WTC11 (cell line): ENCODE measurements at regions not wholly inside any gene's neighbourhood (a gene's known extent, or its start where the extent isn't known, plus 50 kb on each side); places are given as distances from the start of the nearest gene placed in this dataset.

Experiments
- ATAC-seq: fragments of 200-7000 bp; cut with Tn5 transposase; 2 replicates; pipeline ENCODE4 v1.10.0; 2021; ENCODE audit warnings: mild to moderate bottlenecking, moderate library complexity
- CTCF ChIA-PET: fragments of 300-600 bp; sonication (Branson Sonifier 250); formaldehyde crosslinking; loops from one replicate; lab custom pipeline; 2021; ENCODE audit warnings: antibody characterized with exemption; lab: Charles Lee
- POLR2A ChIA-PET: fragments of 350-600 bp; sonication (Branson Sonifier 250); formaldehyde crosslinking; loops from one replicate; lab custom pipeline; 2021; ENCODE audit warnings: antibody characterized with exemption; lab: Charles Lee
- DNase-seq: peaks from one replicate; pipeline ENCODE4 v3.0.0; 2021; ENCODE audit warnings: low spot score
- H3K27ac Mint-ChIP-seq: 2 replicates; pipeline ENCODE4 v1.8.0; 2021; ENCODE audit warnings: mixed read lengths
- H3K27me3 Mint-ChIP-seq: 2 replicates; pipeline ENCODE4 v1.8.0; 2021; ENCODE audit warnings: low read depth, mild to moderate bottlenecking, moderate library complexity, mixed read lengths
- H3K36me3 Mint-ChIP-seq: 2 replicates; pipeline ENCODE4 v1.8.0; 2021; ENCODE audit warnings: mixed read lengths
- H3K4me1 Mint-ChIP-seq: 2 replicates; pipeline ENCODE4 v1.8.0; 2022; ENCODE audit warnings: mixed read lengths
- H3K4me3 Mint-ChIP-seq: 2 replicates; pipeline ENCODE4 v1.8.0; 2021; ENCODE audit warnings: mild to moderate bottlenecking, moderate library complexity, mixed read lengths
- H3K9me3 Mint-ChIP-seq: 2 replicates; pipeline ENCODE4 v1.8.0; 2021; ENCODE audit warnings: mixed read lengths
- CREM ChIP-seq: sonication (generic); formaldehyde crosslinking; IDR thresholded peaks from 2 replicates; pipeline ENCODE4 v1.8.1; 2022; ENCODE audit warnings: mild to moderate bottlenecking, missing genetic modification reagents, moderate library complexity
- ESRRA ChIP-seq: sonication (generic); formaldehyde crosslinking; IDR thresholded peaks from 2 replicates; pipeline ENCODE4 v1.8.1; 2022; ENCODE audit warnings: mild to moderate bottlenecking, missing genetic modification reagents, borderline replicate concordance
- GTF2I ChIP-seq: fragments of 250-450 bp; sonication (Bioruptor Pico); conservative IDR thresholded peaks from 2 replicates; pipeline ENCODE4 v1.4.0; 2021; ENCODE audit warnings: mild to moderate bottlenecking
- IRF2 ChIP-seq: sonication (generic); formaldehyde crosslinking; IDR thresholded peaks from 2 replicates; pipeline ENCODE4 v1.8.0; 2022; ENCODE audit warnings: low read depth, missing genetic modification reagents, borderline replicate concordance
- NFE2L1 ChIP-seq: sonication (generic); formaldehyde crosslinking; IDR thresholded peaks from 2 replicates; pipeline ENCODE4 v1.8.1; 2023; ENCODE audit warnings: missing genetic modification reagents
- NR1H2 ChIP-seq: sonication (generic); formaldehyde crosslinking; IDR thresholded peaks from 2 replicates; pipeline ENCODE4 v1.9.0; 2021; ENCODE audit warnings: mild to moderate bottlenecking, moderate library complexity, missing genetic modification reagents
- NR3C1 ChIP-seq: sonication (generic); formaldehyde crosslinking; conservative IDR thresholded peaks from 2 replicates; pipeline ENCODE4 v1.8.1; 2023; ENCODE audit warnings: low read depth, mild to moderate bottlenecking, missing genetic modification reagents
- OVOL2 ChIP-seq: fragments of 250-450 bp; sonication (Bioruptor Pico); IDR thresholded peaks from 2 replicates; pipeline ENCODE4 v1.9.0; 2021; ENCODE audit warnings: mild to moderate bottlenecking, borderline replicate concordance
- SMAD3 ChIP-seq: sonication (generic); formaldehyde crosslinking; IDR thresholded peaks from 2 replicates; pipeline ENCODE4 v1.8.0; 2022; ENCODE audit warnings: missing genetic modification reagents, mild to moderate bottlenecking, borderline replicate concordance
- SOX15 ChIP-seq: fragments of 250-450 bp; sonication (Bioruptor Pico); IDR thresholded peaks from 2 replicates; pipeline ENCODE4 v1.9.0; 2021; ENCODE audit warnings: mild to moderate bottlenecking
- ZNF138 ChIP-seq: sonication (generic); formaldehyde crosslinking; conservative IDR thresholded peaks from 2 replicates; pipeline ENCODE4 v1.8.1; 2022; ENCODE audit warnings: mild to moderate bottlenecking, moderate library complexity, missing genetic modification reagents
- ZNF219 ChIP-seq: sonication (generic); formaldehyde crosslinking; IDR thresholded peaks from 2 replicates; pipeline ENCODE4 v1.8.0; 2023; ENCODE audit warnings: missing genetic modification reagents, mild to moderate bottlenecking, borderline replicate concordance
- ZNF423 ChIP-seq: fragments of 250-450 bp; sonication (Bioruptor Pico); IDR thresholded peaks from 2 replicates; pipeline ENCODE4 v2.1.2; 2022; ENCODE audit warnings: mild to moderate bottlenecking, moderate library complexity
- ZNF671 ChIP-seq: fragments of 250-450 bp; sonication (Bioruptor Pico); IDR thresholded peaks from 2 replicates; pipeline ENCODE4 v1.8.0; 2021; ENCODE audit warnings: mild to moderate bottlenecking
- TF ChIP-seq, protein P1 (sequence below): sonication (generic); formaldehyde crosslinking; IDR thresholded peaks from 2 replicates; pipeline ENCODE4 v1.8.0; 2022; ENCODE audit warnings: missing genetic modification reagents
- TF ChIP-seq, protein P2 (sequence below): sonication (generic); formaldehyde crosslinking; IDR thresholded peaks from 2 replicates; pipeline ENCODE4 v1.8.1; 2023; ENCODE audit warnings: mild to moderate bottlenecking, missing genetic modification reagents, moderate library complexity
- TF ChIP-seq, protein P3 (sequence below): sonication (generic); formaldehyde crosslinking; IDR thresholded peaks from 2 replicates; pipeline ENCODE4 v1.8.1; 2022; ENCODE audit warnings: missing genetic modification reagents, borderline replicate concordance
- TF ChIP-seq, protein P4 (sequence below): sonication (generic); formaldehyde crosslinking; IDR thresholded peaks from 2 replicates; pipeline ENCODE4 v1.8.0; 2023; ENCODE audit warnings: mild to moderate bottlenecking, missing genetic modification reagents
- TF ChIP-seq, protein P5 (sequence below): sonication (generic); formaldehyde crosslinking; IDR thresholded peaks from 2 replicates; pipeline ENCODE4 v1.8.1; 2022; ENCODE audit warnings: low read depth, mild to moderate bottlenecking, moderate library complexity, missing genetic modification reagents, borderline replicate concordance
- TF ChIP-seq, protein P6 (sequence below): sonication (generic); formaldehyde crosslinking; IDR thresholded peaks from 2 replicates; pipeline ENCODE4 v1.8.1; 2023; ENCODE audit warnings: mild to moderate bottlenecking, missing genetic modification reagents

DNA sequence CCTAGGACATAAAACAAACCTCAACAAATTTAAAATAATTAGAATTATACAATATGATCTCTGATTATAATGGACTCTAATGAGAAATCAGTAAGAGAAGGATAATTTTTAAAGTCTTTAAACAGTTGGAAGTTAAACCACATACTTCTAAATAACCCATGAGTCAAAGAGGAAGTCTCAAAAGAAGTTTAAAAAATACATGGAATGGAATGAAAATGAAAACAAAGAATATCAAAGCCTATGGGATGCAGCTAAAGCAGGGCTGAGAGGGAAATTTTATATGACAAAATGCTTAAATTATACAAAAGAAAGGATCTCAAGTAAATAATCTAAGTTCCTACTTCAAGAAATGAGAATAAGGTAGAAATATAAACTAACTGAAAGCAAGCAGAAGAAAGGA, 460.5 kb downstream of the RPS24 start (continued):
- TF ChIP-seq, protein P1, sequence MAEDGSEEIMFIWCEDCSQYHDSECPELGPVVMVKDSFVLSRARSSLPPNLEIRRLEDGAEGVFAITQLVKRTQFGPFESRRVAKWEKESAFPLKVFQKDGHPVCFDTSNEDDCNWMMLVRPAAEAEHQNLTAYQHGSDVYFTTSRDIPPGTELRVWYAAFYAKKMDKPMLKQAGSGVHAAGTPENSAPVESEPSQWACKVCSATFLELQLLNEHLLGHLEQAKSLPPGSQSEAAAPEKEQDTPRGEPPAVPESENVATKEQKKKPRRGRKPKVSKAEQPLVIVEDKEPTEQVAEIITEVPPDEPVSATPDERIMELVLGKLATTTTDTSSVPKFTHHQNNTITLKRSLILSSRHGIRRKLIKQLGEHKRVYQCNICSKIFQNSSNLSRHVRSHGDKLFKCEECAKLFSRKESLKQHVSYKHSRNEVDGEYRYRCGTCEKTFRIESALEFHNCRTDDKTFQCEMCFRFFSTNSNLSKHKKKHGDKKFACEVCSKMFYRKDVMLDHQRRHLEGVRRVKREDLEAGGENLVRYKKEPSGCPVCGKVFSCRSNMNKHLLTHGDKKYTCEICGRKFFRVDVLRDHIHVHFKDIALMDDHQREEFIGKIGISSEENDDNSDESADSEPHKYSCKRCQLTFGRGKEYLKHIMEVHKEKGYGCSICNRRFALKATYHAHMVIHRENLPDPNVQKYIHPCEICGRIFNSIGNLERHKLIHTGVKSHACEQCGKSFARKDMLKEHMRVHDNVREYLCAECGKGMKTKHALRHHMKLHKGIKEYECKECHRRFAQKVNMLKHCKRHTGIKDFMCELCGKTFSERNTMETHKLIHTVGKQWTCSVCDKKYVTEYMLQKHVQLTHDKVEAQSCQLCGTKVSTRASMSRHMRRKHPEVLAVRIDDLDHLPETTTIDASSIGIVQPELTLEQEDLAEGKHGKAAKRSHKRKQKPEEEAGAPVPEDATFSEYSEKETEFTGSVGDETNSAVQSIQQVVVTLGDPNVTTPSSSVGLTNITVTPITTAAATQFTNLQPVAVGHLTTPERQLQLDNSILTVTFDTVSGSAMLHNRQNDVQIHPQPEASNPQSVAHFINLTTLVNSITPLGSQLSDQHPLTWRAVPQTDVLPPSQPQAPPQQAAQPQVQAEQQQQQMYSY: no peak
- TF ChIP-seq GTF2I (CRISPR knock-in tag) (no peak), ZNF671 (CRISPR knock-in tag) (no peak), NR3C1 (CRISPR knock-in tag) (no peak), ZNF138 (CRISPR knock-in tag) (no peak)

DNA sequence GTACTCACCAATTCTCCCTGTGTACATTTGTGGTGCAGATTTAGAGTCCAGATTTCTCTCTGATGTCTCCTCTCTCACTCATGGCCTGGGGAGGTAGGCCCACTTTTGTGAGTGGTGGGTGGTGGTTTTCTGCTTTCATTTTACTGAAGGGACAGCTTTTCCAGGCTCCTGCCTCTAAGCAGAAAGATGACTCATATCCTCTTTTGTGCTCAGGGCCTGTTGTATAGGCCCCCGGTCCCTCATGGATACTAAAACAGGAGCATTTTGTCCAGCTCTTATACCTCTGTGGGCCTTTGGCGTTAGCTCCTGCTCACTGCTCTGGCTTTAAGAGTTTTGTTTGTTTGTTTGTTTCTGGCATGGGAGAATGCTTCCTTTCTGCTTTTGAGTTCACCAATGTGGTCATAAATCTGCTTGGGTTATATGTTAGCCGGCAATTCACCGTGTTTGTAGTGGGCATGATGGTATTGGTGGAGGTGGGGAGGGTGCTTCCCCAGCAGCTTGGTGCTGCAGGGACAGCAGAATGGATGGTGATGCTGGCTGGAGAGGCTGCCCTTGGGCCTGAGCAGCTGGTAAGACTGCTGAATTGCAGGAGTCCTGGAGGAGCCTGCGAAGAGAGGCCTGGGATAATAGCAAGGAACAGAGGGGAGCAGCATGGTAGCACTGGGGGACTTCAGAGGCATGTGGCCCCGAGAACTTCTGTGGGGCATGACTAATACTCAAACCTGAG, 468.7 kb downstream of the RPS24 start:
- Mint-ChIP-seq H3K36me3 (no peaks in the 10 kb centered on the region), H3K9me3 (peaks cover 12% of the 10 kb centered on the region; the same call in 1 of the 2 replicates), H3K27ac (no peak overlapping the region), H3K4me3 (no peak overlapping the region), H3K27me3 (no peaks in the 10 kb centered on the region; the same call in 1 of the 2 replicates), H3K4me1 (no peaks in the 10 kb centered on the region)
- ChIA-PET POLR2A (no interaction called here), CTCF (no interaction called here)
- DNase-seq (no peak), ATAC-seq (no peak)
- TF ChIP-seq, protein P2, sequence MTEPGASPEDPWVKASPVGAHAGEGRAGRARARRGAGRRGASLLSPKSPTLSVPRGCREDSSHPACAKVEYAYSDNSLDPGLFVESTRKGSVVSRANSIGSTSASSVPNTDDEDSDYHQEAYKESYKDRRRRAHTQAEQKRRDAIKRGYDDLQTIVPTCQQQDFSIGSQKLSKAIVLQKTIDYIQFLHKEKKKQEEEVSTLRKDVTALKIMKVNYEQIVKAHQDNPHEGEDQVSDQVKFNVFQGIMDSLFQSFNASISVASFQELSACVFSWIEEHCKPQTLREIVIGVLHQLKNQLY (CRISPR knock-in tag): no peak
- TF ChIP-seq, protein P3, sequence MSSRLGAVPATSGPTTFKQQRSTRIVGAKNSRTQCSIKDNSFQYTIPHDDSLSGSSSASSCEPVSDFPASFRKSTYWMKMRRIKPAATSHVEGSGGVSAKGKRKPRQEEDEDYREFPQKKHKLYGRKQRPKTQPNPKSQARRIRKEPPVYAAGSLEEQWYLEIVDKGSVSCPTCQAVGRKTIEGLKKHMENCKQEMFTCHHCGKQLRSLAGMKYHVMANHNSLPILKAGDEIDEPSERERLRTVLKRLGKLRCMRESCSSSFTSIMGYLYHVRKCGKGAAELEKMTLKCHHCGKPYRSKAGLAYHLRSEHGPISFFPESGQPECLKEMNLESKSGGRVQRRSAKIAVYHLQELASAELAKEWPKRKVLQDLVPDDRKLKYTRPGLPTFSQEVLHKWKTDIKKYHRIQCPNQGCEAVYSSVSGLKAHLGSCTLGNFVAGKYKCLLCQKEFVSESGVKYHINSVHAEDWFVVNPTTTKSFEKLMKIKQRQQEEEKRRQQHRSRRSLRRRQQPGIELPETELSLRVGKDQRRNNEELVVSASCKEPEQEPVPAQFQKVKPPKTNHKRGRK: no peak
- TF ChIP-seq SMAD3 (CRISPR knock-in tag) (no peak), ESRRA (CRISPR knock-in tag) (no peak), ZNF423 (no peak), OVOL2 (no peak), SOX15 (CRISPR knock-in tag) (no peak), CREM (CRISPR knock-in tag) (no peak), NR1H2 (CRISPR knock-in tag) (no peak), ZNF219 (CRISPR knock-in tag) (no peak), IRF2 (CRISPR knock-in tag) (no peak), NFE2L1 (no peak)
- TF ChIP-seq, protein P4, sequence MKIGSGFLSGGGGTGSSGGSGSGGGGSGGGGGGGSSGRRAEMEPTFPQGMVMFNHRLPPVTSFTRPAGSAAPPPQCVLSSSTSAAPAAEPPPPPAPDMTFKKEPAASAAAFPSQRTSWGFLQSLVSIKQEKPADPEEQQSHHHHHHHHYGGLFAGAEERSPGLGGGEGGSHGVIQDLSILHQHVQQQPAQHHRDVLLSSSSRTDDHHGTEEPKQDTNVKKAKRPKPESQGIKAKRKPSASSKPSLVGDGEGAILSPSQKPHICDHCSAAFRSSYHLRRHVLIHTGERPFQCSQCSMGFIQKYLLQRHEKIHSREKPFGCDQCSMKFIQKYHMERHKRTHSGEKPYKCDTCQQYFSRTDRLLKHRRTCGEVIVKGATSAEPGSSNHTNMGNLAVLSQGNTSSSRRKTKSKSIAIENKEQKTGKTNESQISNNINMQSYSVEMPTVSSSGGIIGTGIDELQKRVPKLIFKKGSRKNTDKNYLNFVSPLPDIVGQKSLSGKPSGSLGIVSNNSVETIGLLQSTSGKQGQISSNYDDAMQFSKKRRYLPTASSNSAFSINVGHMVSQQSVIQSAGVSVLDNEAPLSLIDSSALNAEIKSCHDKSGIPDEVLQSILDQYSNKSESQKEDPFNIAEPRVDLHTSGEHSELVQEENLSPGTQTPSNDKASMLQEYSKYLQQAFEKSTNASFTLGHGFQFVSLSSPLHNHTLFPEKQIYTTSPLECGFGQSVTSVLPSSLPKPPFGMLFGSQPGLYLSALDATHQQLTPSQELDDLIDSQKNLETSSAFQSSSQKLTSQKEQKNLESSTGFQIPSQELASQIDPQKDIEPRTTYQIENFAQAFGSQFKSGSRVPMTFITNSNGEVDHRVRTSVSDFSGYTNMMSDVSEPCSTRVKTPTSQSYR (CRISPR knock-in tag): no peak
- TF ChIP-seq, protein P5, sequence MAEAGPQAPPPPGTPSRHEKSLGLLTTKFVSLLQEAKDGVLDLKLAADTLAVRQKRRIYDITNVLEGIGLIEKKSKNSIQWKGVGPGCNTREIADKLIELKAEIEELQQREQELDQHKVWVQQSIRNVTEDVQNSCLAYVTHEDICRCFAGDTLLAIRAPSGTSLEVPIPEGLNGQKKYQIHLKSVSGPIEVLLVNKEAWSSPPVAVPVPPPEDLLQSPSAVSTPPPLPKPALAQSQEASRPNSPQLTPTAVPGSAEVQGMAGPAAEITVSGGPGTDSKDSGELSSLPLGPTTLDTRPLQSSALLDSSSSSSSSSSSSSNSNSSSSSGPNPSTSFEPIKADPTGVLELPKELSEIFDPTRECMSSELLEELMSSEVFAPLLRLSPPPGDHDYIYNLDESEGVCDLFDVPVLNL (CRISPR knock-in tag): no peak
- TF ChIP-seq, protein P6, sequence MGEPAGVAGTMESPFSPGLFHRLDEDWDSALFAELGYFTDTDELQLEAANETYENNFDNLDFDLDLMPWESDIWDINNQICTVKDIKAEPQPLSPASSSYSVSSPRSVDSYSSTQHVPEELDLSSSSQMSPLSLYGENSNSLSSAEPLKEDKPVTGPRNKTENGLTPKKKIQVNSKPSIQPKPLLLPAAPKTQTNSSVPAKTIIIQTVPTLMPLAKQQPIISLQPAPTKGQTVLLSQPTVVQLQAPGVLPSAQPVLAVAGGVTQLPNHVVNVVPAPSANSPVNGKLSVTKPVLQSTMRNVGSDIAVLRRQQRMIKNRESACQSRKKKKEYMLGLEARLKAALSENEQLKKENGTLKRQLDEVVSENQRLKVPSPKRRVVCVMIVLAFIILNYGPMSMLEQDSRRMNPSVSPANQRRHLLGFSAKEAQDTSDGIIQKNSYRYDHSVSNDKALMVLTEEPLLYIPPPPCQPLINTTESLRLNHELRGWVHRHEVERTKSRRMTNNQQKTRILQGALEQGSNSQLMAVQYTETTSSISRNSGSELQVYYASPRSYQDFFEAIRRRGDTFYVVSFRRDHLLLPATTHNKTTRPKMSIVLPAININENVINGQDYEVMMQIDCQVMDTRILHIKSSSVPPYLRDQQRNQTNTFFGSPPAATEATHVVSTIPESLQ (CRISPR knock-in tag): no peak
